ENCODE measurements at regions not wholly inside any gene's neighbourhood (a gene's known extent, or its start where the extent isn't known, plus 50 kb on each side); places are given as distances from the start of the nearest gene placed in this dataset.

DNA sequence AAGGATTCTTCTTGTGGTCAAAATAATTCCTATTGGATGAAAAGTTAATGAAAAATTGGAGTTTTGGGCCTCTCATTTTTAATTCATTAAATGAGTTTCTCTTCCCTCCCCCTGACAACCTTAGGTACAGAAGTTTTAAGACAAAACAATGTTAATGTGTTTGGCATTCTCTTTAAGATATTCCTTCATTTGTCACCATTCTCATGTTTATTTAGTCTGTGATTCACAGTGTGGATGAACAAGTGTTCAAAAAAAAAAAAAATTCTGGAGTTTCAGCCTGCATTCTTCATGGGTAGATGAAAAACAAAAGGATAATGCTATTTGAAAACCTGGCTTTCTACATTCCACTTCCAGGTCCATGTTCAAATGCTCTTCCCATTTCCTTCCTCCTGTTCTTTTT lies 172.6 kb upstream of the LUZP2 start:
- no peak overlapping the region for H3K4me3 ChIP-seq (ENCODE audit: low read depth, low read length)
- TF ChIP-seq CTCF (IDR thresholded peaks at IDR 0.05; ENCODE audit: insufficient read depth, low read depth, low read length, missing control alignments) = no peak
- no peak for DNase-seq (ENCODE audit: low read depth)

DNA sequence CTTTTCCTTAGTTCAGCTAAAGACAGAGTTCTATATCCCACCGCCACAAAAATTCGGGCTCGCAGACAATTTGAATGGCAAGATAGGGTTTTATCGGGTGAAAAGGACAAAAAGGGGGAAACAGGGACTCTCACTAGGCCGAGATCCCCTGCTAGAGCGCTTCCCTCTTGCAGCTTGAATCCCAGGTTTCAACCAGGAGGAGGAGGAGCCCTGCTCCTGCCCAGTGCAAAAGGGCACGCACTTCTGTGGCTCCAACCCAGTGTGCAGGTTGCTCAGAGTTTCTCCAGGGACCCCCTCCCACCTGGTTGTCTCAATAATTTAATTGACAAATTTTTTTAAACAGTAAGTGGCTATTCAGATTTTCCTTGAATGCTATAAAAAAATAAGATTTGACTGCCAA lies 152.6 kb upstream of the LUZP2 start:
- DNase-seq (ENCODE audit: low read depth) = no peak
- no peak overlapping the region for H3K4me3 ChIP-seq (ENCODE audit: low read depth, low read length)
- TF ChIP-seq CTCF (IDR thresholded peaks at IDR 0.05; ENCODE audit: insufficient read depth, low read depth, low read length, missing control alignments) = no peak

- TF ChIP-seq CTCF (IDR thresholded peaks at IDR 0.05; ENCODE audit: insufficient read depth, low read depth, low read length, missing control alignments) = no peak
- H3K4me3 ChIP-seq (ENCODE audit: low read depth, low read length) = no peak overlapping the region
- no peak for DNase-seq (ENCODE audit: low read depth)
Measured at GRCh38 chr11:24348908-24349307, 147.9 kb upstream of the LUZP2 start.

GRCh38 chr11:24351179-24351578 lies 145.7 kb upstream of the LUZP2 start:
- DNase-seq (ENCODE audit: low read depth) = no peak
- H3K4me3 ChIP-seq (ENCODE audit: low read depth, low read length) = no peak overlapping the region
- TF ChIP-seq CTCF (IDR thresholded peaks at IDR 0.05; ENCODE audit: insufficient read depth, low read depth, low read length, missing control alignments) = no peak

GRCh38 chr11:24356501-24356900 lies 140.4 kb upstream of the LUZP2 start:
- H3K4me3 ChIP-seq (ENCODE audit: low read depth, low read length) = no peak overlapping the region
- DNase-seq (ENCODE audit: low read depth) = no peak
- no peak for TF ChIP-seq CTCF (IDR thresholded peaks at IDR 0.05; ENCODE audit: insufficient read depth, low read depth, low read length, missing control alignments)

DNA sequence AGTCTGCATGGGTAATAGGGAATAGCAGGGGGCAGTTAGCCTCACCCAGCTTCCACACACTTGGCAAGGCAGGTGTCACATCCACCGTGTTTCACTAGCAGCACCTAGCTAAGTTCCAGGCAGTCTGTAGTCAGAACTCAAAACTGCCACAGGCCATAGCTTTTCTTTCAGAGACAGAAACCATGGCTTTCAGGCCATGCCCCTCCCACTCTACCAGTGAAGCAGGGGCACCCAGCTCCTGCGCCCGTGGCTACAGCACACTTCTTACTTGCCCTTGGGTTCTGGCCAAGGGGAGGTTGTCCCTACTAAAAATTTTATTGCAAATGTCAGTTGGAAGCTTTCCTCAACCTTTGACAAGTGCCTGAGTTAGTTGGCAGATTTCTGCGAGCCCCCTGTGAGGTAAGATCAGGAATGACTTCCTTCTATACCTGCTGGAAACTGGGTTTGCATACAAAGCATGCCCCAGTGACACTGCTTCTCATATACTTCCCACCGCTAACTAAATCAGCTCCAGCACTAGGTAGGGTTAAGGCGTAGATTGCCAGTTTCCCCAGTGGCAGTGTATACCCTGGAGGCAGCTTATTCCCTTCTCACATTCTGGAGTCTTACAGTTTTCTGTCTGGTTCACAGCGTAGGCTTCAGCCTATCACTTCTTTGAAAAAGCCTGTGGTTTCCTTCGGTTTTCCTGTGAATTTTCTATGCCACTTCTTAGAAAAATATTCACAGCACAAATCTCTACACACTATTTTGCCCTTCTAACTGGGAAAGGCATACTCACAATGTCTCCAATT lies 139.0 kb upstream of the LUZP2 start:
- no peak for DNase-seq (ENCODE audit: low read depth)
- no peak for TF ChIP-seq CTCF (IDR thresholded peaks at IDR 0.05; ENCODE audit: insufficient read depth, low read depth, low read length, missing control alignments)
- no peak overlapping the region for H3K4me3 ChIP-seq (ENCODE audit: low read depth, low read length)

- TF ChIP-seq CTCF (IDR thresholded peaks at IDR 0.05; ENCODE audit: insufficient read depth, low read depth, low read length, missing control alignments) = no peak
- no peak for DNase-seq (ENCODE audit: low read depth)
- H3K4me3 ChIP-seq (ENCODE audit: low read depth, low read length) = no peak overlapping the region
Measured at GRCh38 chr11:24372491-24372890, 124.4 kb upstream of the LUZP2 start.

Data from GM12865 (cell line).